ENCODE measurements at regions not wholly inside any gene's neighbourhood (a gene's known extent, or its start where the extent isn't known, plus 50 kb on each side); places are given as distances from the start of the nearest gene placed in this dataset.
"Not testable (repeated sequence)": the region's sequence is repeated elsewhere in the genome, so short reads cannot be mapped to it uniquely, and the experiment has no call there.

GRCh38 chr10:65052111-65052510 lies 1530.9 kb downstream of the REEP3 start:
- TF ChIP-seq, protein P1, sequence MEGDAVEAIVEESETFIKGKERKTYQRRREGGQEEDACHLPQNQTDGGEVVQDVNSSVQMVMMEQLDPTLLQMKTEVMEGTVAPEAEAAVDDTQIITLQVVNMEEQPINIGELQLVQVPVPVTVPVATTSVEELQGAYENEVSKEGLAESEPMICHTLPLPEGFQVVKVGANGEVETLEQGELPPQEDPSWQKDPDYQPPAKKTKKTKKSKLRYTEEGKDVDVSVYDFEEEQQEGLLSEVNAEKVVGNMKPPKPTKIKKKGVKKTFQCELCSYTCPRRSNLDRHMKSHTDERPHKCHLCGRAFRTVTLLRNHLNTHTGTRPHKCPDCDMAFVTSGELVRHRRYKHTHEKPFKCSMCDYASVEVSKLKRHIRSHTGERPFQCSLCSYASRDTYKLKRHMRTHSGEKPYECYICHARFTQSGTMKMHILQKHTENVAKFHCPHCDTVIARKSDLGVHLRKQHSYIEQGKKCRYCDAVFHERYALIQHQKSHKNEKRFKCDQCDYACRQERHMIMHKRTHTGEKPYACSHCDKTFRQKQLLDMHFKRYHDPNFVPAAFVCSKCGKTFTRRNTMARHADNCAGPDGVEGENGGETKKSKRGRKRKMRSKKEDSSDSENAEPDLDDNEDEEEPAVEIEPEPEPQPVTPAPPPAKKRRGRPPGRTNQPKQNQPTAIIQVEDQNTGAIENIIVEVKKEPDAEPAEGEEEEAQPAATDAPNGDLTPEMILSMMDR (IDR thresholded peaks at IDR 0.05), result not testable (repeated sequence)
- TF ChIP-seq EZH2 (IDR thresholded peaks at IDR 0.05; ENCODE audit: borderline replicate concordance, insufficient read depth, low read depth, low read length, poor library complexity, severe bottlenecking), result not testable (repeated sequence)

Data from B cell (primary cell).